ENCODE measurements at regions not wholly inside any gene's neighbourhood (a gene's known extent, or its start where the extent isn't known, plus 50 kb on each side); places are given as distances from the start of the nearest gene placed in this dataset.
"Not testable (repeated sequence)": the region's sequence is repeated elsewhere in the genome, so short reads cannot be mapped to it uniquely, and the experiment has no call there.

DNA sequence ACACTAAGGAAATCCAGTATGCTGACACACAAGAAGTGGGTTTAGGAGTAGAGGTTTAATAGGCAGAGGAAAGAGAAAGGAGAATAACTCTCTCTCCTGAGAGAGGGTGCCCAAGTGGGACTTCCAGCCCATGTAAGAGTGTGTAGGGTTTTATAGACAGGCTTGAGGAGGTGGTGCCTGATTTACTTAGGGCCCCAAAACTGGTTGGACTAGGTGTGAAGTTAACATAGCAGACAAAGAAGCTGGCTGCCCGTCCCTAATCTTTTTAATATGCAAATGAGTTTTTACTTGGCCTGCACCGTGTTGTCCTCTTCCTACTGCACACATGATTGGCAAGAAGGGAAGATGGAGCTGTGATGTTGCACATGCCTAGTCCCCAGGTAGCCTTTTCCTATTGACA is 752.5 kb upstream of the SLITRK5 start:
- Histone ChIP-seq H3K36me3 (no peaks in the 10 kb centered on the region), H3K4me3 (no peak overlapping the region), H3K27me3 (no peaks in the 10 kb centered on the region), H3K9me3 (no peaks in the 10 kb centered on the region), H3K4me1 (no peaks in the 10 kb centered on the region), H3K27ac (no peak overlapping the region)
- no peak for TF ChIP-seq POLR2A (IDR thresholded peaks at IDR 0.05)
- TF ChIP-seq EP300 (IDR thresholded peaks at IDR 0.05) = no peak
- no peak for TF ChIP-seq POLR2AphosphoS5 (IDR thresholded peaks at IDR 0.05)
- TF ChIP-seq, protein P1, sequence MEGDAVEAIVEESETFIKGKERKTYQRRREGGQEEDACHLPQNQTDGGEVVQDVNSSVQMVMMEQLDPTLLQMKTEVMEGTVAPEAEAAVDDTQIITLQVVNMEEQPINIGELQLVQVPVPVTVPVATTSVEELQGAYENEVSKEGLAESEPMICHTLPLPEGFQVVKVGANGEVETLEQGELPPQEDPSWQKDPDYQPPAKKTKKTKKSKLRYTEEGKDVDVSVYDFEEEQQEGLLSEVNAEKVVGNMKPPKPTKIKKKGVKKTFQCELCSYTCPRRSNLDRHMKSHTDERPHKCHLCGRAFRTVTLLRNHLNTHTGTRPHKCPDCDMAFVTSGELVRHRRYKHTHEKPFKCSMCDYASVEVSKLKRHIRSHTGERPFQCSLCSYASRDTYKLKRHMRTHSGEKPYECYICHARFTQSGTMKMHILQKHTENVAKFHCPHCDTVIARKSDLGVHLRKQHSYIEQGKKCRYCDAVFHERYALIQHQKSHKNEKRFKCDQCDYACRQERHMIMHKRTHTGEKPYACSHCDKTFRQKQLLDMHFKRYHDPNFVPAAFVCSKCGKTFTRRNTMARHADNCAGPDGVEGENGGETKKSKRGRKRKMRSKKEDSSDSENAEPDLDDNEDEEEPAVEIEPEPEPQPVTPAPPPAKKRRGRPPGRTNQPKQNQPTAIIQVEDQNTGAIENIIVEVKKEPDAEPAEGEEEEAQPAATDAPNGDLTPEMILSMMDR (IDR thresholded peaks at IDR 0.05) = no peak
- DNase-seq = no peak
- 18 to 49% (median 23%) methylated on average over 2 of the region's 2 CpGs for WGBS, 5 donors
- intact Hi-C loops (cut with DNase I; ENCODE audit: low total_unique reads) = no loop called here

DNA sequence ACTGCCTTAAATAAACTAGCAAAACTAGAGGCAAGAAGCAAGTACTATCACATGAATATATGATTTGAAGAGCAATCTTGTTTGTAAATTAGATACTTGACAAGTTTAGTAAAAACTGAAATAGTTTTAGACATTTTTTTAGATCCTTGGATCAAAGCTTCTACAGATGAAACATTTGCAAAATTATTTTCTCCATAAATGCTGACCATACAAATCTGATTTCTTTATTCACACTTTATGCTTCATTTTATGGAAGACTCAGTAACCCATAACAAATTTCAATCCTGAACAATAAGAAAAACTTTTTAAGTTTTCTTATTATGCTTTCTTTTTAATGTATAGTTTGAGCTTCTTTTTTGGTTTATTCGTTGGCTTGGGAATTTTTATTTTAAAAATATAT is 750.2 kb upstream of the SLITRK5 start:
- no peak for DNase-seq
- TF ChIP-seq, protein P1 (IDR thresholded peaks at IDR 0.05) = no peak
- no peak for TF ChIP-seq POLR2A (IDR thresholded peaks at IDR 0.05)
- no peak for TF ChIP-seq POLR2AphosphoS5 (IDR thresholded peaks at IDR 0.05)
- no peak for TF ChIP-seq EP300 (IDR thresholded peaks at IDR 0.05)
- 66 to 77% (median 69%) methylated on average over 1 of the region's 1 CpG for WGBS, 5 donors
- H3K4me1 ChIP-seq = no peaks in the 10 kb centered on the region
- H3K9me3 ChIP-seq = peaks cover 0 to 4% (median 0%) of the 10 kb centered on the region in 4 donors
- no peaks in the 10 kb centered on the region for H3K27me3 ChIP-seq
- intact Hi-C loops (cut with DNase I; ENCODE audit: low total_unique reads) = no loop called here
- H3K36me3 ChIP-seq = no peaks in the 10 kb centered on the region
- H3K27ac ChIP-seq = no peak overlapping the region
- H3K4me3 ChIP-seq = no peak overlapping the region

DNA sequence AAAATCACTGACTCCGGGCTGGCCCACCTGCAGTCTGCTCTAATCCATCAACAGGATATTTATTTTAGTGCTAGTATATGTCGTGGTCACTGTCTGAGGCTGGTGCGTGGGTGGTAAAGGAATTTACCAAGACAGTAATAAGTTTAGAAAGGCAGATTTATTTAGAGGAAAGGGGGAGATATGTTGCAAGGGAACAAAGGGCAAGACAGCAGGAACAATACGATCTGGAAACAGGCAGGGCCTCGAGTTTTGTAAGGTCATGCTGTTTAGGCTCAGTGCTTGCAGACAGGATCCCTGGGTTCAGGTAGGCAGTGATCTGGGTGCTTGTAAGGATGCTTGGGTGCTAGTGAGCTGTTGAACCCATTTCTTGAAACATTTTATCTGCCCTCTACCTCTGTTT is 748.2 kb upstream of the SLITRK5 start:
- intact Hi-C loops (cut with DNase I; ENCODE audit: low total_unique reads) = no loop called here
- WGBS, 5 donors = 23 to 35% (median 31%) methylated on average over 5 of the region's 5 CpGs
- no peak for TF ChIP-seq POLR2AphosphoS5 (IDR thresholded peaks at IDR 0.05)
- no peak for TF ChIP-seq EP300 (IDR thresholded peaks at IDR 0.05)
- no peak for TF ChIP-seq POLR2A (IDR thresholded peaks at IDR 0.05)
- TF ChIP-seq, protein P1 (IDR thresholded peaks at IDR 0.05) = no peak

DNA sequence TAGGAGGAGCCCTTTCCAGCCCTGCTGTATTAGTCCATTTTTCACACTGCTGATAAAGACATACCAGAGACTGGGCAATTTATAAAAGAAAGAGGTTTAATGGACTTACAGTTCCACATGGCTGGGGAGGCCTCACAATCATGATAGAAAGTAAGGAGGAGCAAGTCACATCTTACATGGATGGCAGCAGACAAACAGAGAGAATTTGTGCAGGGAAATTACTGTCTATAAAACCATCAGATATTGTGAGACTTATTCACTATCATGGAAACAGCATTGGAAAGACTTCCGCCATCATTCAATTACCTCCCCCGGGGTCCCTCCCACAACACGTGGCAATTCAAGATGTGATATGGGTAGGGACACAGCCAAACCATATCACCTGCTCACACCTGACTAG is 744.3 kb upstream of the SLITRK5 start:
- intact Hi-C loops (cut with DNase I; ENCODE audit: low total_unique reads); H3K27me3 ChIP-seq; H3K27ac ChIP-seq; H3K4me1 ChIP-seq; H3K36me3 ChIP-seq; DNase-seq; H3K4me3 ChIP-seq; H3K9me3 ChIP-seq: not testable (repeated sequence)
- 88 to 97% (median 95%) methylated on average over 3 of the region's 3 CpGs for whole genome bisulfite sequencing, 5 donors

More for the DNA sequence above, 748.2 kb upstream of the SLITRK5 start:
- no peak overlapping the region for H3K4me3 ChIP-seq
- H3K27me3 ChIP-seq = no peaks in the 10 kb centered on the region
- DNase-seq = no peak
- peaks cover 0 to 6% (median 2%) of the 10 kb centered on the region in 4 donors for H3K9me3 ChIP-seq
- H3K4me1 ChIP-seq = no peaks in the 10 kb centered on the region
- H3K36me3 ChIP-seq = no peaks in the 10 kb centered on the region
- H3K27ac ChIP-seq = no peak overlapping the region

DNA sequence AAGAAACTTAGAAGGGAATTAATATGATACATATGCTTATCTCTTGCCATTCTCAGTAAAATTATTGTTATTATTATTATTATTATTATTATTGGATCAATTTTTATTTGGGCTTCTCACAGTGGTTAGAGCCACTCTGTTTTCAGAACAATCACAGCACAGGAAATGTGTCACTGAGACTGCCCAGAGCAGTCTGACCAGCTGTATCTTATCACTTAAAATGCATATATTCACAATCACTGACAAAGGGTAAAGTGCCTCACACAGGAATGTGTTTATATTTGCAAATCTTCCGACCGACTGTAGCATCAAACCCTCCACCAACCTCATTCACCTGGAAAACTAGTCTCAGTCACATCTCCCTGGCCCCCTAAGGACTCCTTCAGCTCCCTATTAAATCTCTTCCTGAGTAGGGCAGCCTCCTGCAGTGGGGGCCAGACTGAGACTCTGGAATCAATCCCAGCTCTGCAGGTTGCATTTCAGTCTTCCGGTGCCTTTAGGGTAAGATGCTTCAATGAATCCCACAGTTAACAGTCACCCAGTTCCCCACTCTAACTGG is 738.3 kb upstream of the SLITRK5 start:
- H3K9me3 ChIP-seq = no peaks in the 10 kb centered on the region
- no peak overlapping the region for H3K4me3 ChIP-seq
- no peak overlapping the region for H3K27ac ChIP-seq
- no peaks in the 10 kb centered on the region for H3K36me3 ChIP-seq
- intact Hi-C loops (cut with DNase I; ENCODE audit: low total_unique reads) = no loop called here
- no peaks in the 10 kb centered on the region for H3K4me1 ChIP-seq
- no peaks in the 10 kb centered on the region for H3K27me3 ChIP-seq
- 17 to 29% (median 24%) methylated on average over 3 of the region's 3 CpGs for WGBS, 5 donors
- no peak for DNase-seq
- TF ChIP-seq, protein P1 (IDR thresholded peaks at IDR 0.05) = no peak
- TF ChIP-seq EP300 (IDR thresholded peaks at IDR 0.05) = no peak
- no peak for TF ChIP-seq POLR2AphosphoS5 (IDR thresholded peaks at IDR 0.05)
- no peak for TF ChIP-seq POLR2A (IDR thresholded peaks at IDR 0.05)

All from stomach (tissue), 8 donors.